ENCODE measurements at regions not wholly inside any gene's neighbourhood (a gene's known extent, or its start where the extent isn't known, plus 50 kb on each side); places are given as distances from the start of the nearest gene placed in this dataset.

GRCh38 chr10:71058308-71058707, 154.1 kb upstream of the UNC5B start:
- H3K4me2 ChIP-seq (ENCODE audit: low read depth, low read length, poor library complexity, severe bottlenecking): no peak overlapping the region
- H3K27me3 ChIP-seq (ENCODE audit: insufficient read depth, low read length, poor library complexity, severe bottlenecking): no peaks in the 10 kb centered on the region
- no peaks in the 10 kb centered on the region for H3K9me2 ChIP-seq (replicated peaks; ENCODE audit: low read depth, low read length)
- no peaks in the 10 kb centered on the region for H3K36me3 ChIP-seq (ENCODE audit: insufficient read depth, low read length)
- H3K4me1 ChIP-seq (ENCODE audit: insufficient read depth, low read length, poor library complexity, severe bottlenecking): no peaks in the 10 kb centered on the region
- H2AFZ ChIP-seq (ENCODE audit: low read length): no peak overlapping the region
- no peaks in the 10 kb centered on the region for H3K79me2 ChIP-seq (ENCODE audit: insufficient read depth, low read length)
- H3K9me3 ChIP-seq (ENCODE audit: insufficient read depth, low read depth, low read length): no peaks in the 10 kb centered on the region
- H3K4me3 ChIP-seq (ENCODE audit: low read length, poor library complexity, severe bottlenecking): no peak overlapping the region
- H3F3A ChIP-seq (ENCODE audit: low read depth): no peaks in the 10 kb centered on the region
- H3K9ac ChIP-seq (ENCODE audit: low read depth, low read length, poor library complexity, severe bottlenecking): no peak overlapping the region
- H4K20me1 ChIP-seq (ENCODE audit: insufficient read depth, low read length, poor library complexity, severe bottlenecking): no peaks in the 10 kb centered on the region
- TF ChIP-seq CTCF (conservative IDR thresholded peaks at IDR 0.05; ENCODE audit: low read length): no peak
- TF ChIP-seq EZH2phosphoT487 (IDR thresholded peaks at IDR 0.05; ENCODE audit: borderline replicate concordance): no peak

DNA sequence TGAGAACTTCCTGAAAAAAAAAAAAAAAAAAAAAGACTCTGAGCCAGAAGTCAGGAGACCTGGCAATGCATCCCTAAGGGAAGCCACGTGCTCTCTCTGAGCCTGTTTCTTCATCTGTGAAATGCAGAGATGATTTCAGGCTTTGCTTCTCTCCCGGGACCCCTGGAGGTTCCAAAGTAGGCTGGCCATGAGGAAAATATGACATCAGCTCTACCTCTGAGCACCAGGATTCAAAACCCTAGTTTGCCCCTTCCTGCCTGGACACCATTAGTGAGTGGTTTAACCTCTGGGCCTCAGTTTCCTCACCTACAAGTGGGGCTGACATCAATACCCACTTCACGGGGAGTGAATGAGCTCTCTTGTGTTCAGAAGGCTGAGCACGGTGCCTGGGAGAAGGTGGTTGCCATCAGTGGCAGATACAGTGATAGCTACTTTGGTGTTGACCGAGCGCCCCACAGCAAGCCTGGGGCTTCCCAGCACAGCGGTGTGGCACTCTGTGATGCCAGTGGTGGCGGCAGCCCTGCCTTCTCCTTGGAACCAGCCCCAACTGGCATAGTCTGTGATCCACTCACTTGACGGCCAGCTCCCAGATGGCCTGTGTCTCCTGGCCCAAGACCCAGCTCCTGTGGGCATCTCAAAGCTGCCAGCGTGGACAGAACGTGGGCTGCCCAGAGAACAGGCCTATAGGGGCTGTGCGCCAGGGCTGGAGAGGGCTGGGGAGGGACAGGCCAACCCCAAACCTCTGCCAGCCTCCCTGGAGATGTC, 153.1 kb upstream of the UNC5B start:
- H3K9ac ChIP-seq (ENCODE audit: low read depth, low read length, poor library complexity, severe bottlenecking): no peak overlapping the region
- H3K27me3 ChIP-seq (ENCODE audit: insufficient read depth, low read length, poor library complexity, severe bottlenecking): no peaks in the 10 kb centered on the region
- H3K4me1 ChIP-seq (ENCODE audit: insufficient read depth, low read length, poor library complexity, severe bottlenecking): no peaks in the 10 kb centered on the region
- H3K36me3 ChIP-seq (ENCODE audit: insufficient read depth, low read length): no peaks in the 10 kb centered on the region
- H3F3A ChIP-seq (ENCODE audit: low read depth): no peaks in the 10 kb centered on the region
- H3K9me2 ChIP-seq (replicated peaks; ENCODE audit: low read depth, low read length): no peaks in the 10 kb centered on the region
- H3K4me2 ChIP-seq (ENCODE audit: low read depth, low read length, poor library complexity, severe bottlenecking): no peak overlapping the region
- no peak for TF ChIP-seq CTCF (conservative IDR thresholded peaks at IDR 0.05; ENCODE audit: low read length)
- TF ChIP-seq EZH2phosphoT487 (IDR thresholded peaks at IDR 0.05; ENCODE audit: borderline replicate concordance): no peak
- H4K20me1 ChIP-seq (ENCODE audit: insufficient read depth, low read length, poor library complexity, severe bottlenecking): no peaks in the 10 kb centered on the region
- no peaks in the 10 kb centered on the region for H3K79me2 ChIP-seq (ENCODE audit: insufficient read depth, low read length)
- no peak overlapping the region for H3K4me3 ChIP-seq (ENCODE audit: low read length, poor library complexity, severe bottlenecking)
- H3K9me3 ChIP-seq (ENCODE audit: insufficient read depth, low read depth, low read length): no peaks in the 10 kb centered on the region
- no peak overlapping the region for H2AFZ ChIP-seq (ENCODE audit: low read length)

DNA sequence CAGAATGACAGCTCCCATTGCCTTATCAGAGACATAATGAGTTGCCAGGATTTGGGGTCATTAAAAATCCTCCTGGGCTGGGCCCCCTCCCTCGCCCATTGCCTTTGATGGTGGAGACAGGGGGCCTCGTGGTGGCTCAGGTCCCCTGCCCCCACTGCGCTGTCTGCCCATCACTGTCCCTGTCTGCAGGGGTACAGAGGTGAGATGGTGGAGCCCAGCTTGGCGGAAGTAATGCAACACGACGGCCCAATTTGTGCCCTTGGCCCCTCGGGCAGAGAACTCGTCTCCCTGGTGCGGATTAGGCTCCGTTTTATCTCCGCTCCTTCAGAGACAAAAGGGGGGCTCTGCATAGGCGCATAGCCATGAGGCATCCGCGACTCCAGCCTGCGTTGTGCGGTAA, 152.4 kb upstream of the UNC5B start:
- Histone ChIP-seq H3K9ac (ENCODE audit: low read depth, low read length, poor library complexity, severe bottlenecking) (no peak overlapping the region), H3K4me1 (ENCODE audit: insufficient read depth, low read length, poor library complexity, severe bottlenecking) (no peaks in the 10 kb centered on the region), H2AFZ (ENCODE audit: low read length) (no peak overlapping the region), H3K9me2 (replicated peaks; ENCODE audit: low read depth, low read length) (no peaks in the 10 kb centered on the region), H3K27me3 (ENCODE audit: insufficient read depth, low read length, poor library complexity, severe bottlenecking) (no peaks in the 10 kb centered on the region), H3F3A (ENCODE audit: low read depth) (no peaks in the 10 kb centered on the region), H3K4me2 (ENCODE audit: low read depth, low read length, poor library complexity, severe bottlenecking) (no peak overlapping the region), H4K20me1 (ENCODE audit: insufficient read depth, low read length, poor library complexity, severe bottlenecking) (no peaks in the 10 kb centered on the region), H3K36me3 (ENCODE audit: insufficient read depth, low read length) (no peaks in the 10 kb centered on the region), H3K4me3 (ENCODE audit: low read length, poor library complexity, severe bottlenecking) (no peak overlapping the region), H3K9me3 (ENCODE audit: insufficient read depth, low read depth, low read length) (no peaks in the 10 kb centered on the region), H3K79me2 (ENCODE audit: insufficient read depth, low read length) (no peaks in the 10 kb centered on the region)
- TF ChIP-seq EZH2phosphoT487 (IDR thresholded peaks at IDR 0.05; ENCODE audit: borderline replicate concordance): no peak
- no peak for TF ChIP-seq CTCF (conservative IDR thresholded peaks at IDR 0.05; ENCODE audit: low read length)

Measured in Loucy (cell line).